Stimulated activated CD4-positive, alpha-beta T cell treated with anti-CD3 and anti-CD28 coated beads, Interleukin-4, amount 100 ng/mL, for 48 hours (primary cell): ENCODE measurements at regions not wholly inside any gene's neighbourhood (a gene's known extent, or its start where the extent isn't known, plus 50 kb on each side); places are given as distances from the start of the nearest gene placed in this dataset.
"Not testable (repeated sequence)": the region's sequence is repeated elsewhere in the genome, so short reads cannot be mapped to it uniquely, and the experiment has no call there.

ENCODE experiments used
- DNase-seq, 2 donors: peaks; one replicate each; pipeline ENCODE4 v3.0.0-alpha.2; 2020; ENCODE audit warnings: low read depth in 2 of 2

DNA sequence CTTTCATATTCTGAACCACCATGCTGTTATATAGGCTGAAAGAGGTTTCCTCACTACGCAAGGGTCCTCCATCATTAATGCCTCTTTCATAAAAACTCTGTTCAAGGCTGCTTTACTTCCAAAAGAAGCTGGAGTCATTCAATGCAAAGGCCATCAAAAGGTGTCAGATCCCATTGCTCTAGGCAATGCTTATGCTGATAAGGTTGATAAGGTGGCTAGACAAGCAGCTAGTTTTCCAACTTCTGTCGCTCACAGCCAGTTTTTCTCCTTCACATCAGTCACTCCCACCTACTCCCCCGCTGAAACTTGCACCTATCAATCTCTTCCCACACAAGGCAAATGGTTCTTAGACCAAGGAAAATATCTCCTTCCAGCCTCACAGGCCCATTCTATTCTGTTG lies 676.2 kb downstream of the TLE1 start:
- DNase-seq, result not testable (repeated sequence)

DNA sequence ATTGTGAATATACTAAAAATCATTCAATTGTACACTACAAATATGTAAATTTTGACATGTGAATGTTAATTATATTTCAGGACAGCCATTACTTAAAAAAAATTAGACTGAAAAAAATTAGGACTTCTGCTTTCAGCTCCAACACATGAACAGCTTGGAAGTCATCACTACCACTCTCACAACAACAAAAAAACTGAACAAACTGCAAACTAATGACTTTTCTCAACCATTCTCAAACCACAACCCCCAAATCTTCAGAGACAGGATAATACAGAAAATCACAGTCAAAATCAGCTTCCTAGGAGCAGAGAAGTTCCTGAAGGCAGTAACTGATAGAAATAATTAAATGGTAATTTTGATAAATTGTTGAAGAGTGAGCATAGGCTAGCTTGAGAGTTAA lies 686.4 kb downstream of the TLE1 start:
- DNase-seq, result no peak

DNA sequence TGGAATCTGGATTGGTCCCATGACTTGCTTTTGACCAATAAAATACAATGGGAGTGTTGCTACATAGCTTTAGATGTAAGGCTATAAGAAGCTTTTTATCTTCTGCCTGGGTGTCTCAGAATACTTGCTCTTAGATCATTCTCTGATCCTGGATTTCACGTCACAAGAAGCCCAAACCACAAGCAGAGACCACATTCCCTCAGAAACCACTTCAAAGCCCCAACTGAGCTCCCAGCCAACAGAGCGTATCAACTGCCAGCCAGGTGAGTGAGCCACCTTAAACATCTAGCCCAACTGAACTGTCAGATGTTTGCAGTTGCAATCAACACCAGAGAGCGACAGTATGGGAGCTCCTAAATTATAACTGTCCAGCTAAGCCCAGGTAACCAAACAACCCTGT lies 687.1 kb downstream of the TLE1 start:
- no peak for DNase-seq

- no peak for DNase-seq
Measured at GRCh38 chr9:80995759-80996158, 693.6 kb downstream of the TLE1 start.

- no peak for DNase-seq
Measured at GRCh38 chr9:80994892-80995291, 694.5 kb downstream of the TLE1 start.

DNA sequence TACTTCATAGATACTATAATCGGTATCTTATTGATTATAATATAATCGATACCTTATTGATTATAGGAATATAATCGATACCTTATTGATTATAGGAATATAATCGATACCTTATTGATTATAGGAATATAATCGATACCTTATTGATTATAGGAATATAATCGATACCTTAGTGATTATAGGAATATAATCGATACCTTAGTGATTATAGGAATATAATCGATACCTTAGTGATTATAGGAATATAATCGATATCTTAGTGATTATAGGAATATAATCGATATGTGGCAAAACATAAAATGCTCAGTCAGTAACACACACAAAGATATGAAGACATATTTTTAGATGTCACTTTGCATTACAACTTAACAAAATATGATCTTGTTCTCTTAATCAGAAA lies 703.8 kb downstream of the TLE1 start:
- not testable (repeated sequence) for DNase-seq

DNA sequence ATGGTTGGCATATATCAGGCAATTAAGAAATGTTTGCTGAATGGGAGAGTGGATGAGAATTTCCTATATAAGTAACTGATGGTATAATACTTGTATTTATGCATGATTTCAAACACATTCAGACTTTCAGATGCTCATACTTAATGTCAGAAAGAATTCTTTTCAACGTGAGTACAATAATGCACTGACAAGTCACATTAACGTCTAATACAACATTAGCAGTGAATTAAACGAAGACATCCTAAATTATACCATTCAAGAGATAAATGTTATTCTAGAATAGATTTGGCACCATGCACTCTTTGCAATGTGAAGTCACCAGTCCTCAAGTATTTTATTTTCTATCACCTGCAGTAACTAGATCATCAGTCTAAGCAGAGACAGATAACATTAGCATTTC lies 712.9 kb downstream of the TLE1 start:
- DNase-seq, result no peak

DNA sequence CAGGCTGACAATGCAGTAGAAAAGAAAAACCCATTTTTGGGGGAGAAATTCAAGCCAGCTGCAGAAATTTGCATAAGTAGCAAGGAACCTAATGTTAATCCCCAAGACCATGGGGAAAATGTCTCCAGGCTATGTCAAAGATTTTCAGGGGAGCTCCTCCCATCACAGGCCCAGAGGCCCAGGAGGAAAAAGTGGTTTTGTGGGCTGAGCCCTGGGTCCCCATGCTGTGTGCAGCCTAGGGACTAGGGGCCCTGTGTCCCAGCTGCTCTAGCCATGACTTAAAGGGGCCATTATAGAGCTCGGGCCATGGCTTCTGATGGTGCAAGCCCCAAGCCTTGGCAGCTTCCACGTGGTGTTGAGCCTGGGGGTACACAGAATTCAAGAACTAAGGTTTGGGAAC lies 719.0 kb downstream of the TLE1 start:
- DNase-seq, result not testable (repeated sequence)

DNA sequence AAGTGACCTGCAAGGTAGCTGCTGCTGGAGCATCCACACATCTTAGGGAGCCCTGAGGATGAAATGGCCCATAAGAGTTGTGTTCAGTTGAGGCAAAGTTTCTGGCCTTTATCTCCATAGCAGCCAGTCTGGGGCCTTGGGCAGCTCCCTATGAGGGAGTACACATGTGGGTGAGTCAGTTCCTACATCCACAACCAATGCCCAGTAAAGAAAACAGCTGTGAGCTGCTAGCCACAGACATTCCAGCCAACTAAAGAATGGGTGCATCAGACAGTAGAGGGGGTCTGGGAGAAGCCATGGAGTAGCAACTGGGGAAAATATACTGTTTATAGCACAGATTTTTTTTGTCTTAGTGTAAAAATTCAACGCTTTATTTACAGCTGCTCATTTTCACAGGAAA lies 720.7 kb downstream of the TLE1 start:
- no peak for DNase-seq

- DNase-seq, result no peak
Measured at GRCh38 chr9:80964914-80965313, 724.4 kb downstream of the TLE1 start.

DNA sequence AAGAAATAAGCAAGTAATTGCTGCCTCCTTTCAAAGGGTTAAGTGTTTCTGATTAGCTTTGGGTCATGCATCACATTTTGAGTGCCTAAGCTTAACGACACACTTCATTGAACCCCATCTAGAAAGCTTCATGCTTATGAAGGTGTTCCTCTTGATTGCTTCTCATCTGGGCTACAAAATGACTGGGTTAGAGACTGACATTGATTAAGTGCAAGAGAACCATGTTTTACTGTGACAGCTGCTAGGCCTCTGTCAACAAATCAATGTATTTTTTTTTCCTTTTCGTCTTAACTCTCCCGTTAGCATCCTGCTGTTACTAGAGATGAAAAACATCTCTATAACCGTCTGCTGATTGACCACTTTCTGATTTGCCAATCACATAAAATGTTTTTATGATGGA lies 725.0 kb downstream of the TLE1 start:
- no peak for DNase-seq

DNA sequence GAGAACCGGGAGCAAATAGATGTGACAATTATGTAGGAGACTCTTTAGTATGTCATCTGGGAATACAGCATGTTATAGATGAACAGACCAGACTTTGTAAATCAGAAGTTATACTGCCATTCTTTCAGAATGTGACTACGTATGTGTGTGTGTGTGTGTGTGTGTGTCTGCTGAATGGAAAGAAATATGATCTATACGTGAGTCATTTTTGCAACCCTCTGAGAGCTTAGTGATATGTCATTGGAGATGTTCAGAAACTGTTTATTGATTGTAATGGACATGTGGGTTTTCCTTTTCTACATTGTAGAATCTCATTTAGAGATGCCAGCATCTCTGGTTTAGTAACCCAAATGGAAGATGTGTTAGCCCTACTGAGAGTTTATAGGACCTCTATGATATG lies 731.5 kb downstream of the TLE1 start:
- DNase-seq, result no peak

- no peak for DNase-seq
Measured at GRCh38 chr9:80954521-80954920, 734.8 kb downstream of the TLE1 start.

DNA sequence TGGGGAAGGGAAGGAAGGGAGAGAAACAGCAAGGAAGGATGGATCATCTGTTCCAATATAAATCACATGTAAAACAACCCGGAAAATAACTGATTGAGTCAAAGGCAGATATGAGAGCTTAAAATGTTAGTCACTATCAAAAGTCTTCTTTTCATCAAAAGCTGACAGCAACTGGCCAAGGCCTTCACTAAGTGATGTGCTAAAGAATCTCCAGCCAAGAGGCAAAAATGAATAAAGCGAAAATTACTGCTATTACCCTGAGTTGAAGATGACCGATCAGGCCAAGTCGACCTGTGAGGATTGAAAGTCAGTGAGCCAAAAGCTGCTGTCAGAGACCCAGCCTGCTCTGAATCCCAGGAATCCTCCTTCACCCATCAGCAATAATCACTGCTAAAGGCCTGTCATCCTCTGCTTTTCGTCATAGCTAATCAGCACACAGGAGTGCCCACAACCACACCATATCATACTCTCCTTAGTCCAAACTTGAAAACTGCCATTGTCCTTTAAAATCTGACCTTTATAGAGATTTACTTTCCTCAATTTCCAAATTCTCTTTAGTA lies 736.9 kb downstream of the TLE1 start:
- no peak for DNase-seq

GRCh38 chr9:80951675-80952074 lies 737.7 kb downstream of the TLE1 start:
- no peak for DNase-seq

DNA sequence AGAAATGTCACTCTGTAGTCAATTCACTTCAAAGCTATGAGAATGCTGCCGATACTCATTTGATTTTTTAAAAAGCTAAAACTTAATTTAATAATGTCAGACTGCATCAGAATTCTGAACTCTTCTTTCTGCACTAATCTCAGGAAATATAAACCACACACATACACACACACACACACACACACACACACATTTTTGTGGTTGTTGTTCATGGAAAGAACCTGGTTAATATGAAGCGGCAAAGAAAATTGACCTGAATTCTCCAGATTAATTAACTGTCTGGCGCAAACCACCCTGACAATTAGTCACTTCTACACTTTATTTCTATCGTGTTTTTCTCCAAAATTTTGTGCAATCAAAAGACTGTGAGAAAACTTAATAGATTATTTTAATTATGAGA lies 740.5 kb downstream of the TLE1 start:
- DNase-seq, result no peak

DNA sequence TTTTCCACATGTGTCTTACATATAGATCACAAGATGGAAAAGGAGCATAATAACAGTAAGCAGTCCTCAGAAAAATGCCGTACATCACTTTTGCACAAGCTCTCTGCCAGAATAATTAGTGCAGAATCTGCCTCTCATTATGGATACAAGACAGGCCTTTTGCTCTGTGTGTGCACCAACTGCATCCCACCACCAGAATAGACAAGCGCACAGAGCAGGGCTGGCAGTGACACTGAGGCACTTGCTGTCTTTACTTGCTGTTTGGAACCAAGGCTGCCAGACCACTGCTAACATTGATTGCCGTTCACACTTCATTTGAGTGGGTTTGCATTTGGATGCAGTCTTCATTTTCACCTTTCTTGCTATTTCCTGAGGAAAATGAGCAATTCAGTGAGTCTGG lies 741.3 kb downstream of the TLE1 start:
- DNase-seq, result no peak

- DNase-seq, result no peak
Measured at GRCh38 chr9:80946496-80947170, 742.7 kb downstream of the TLE1 start.

GRCh38 chr9:80945436-80945835 lies 743.9 kb downstream of the TLE1 start:
- DNase-seq, result no peak

- no peak for DNase-seq
Measured at GRCh38 chr9:80937645-80938044, 751.7 kb downstream of the TLE1 start.

- no peak for DNase-seq
Measured at GRCh38 chr9:80934095-80934494, 755.3 kb downstream of the TLE1 start.

DNA sequence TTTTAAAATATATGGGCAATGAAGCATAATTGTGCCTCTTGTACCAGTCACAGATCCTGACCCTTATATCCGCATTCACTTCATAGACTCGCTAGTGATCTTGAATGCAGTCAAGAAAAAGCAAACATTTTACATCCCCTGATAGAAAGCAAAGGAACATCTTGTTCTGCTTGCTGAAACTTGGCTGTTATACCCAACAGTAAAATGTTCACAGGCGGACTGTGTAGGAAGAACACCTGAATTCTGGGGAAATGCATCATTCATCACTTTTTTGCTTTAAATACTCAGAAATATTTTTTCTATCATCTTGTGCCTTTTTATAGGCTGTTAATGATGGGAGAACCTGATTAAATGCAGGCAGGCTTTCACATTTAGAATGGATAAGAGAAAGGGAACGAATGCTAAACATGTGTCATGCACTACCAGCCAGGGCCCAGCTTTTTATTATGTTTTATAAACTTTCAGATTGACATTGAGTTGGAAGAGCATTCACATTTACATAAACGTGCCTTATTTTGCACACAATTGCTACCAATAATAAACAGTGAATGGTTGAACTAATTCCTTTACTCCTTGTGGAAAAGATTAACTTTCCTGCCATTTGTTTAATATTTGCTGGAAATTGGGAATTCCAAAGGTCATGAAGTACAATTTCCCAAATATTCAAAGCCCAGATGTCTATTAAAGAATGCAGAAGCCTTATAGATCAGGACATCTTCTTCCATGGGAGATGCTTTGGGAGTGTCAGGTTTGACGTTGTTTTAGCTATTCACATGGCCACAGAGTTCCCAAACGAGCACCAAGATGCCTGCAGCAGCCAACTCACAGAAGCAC lies 756.2 kb downstream of the TLE1 start:
- DNase-seq, result no peak

- DNase-seq, result no peak
Measured at GRCh38 chr9:80932181-80932580, 757.2 kb downstream of the TLE1 start.
